Spleen (tissue), 11 donors: ENCODE measurements at regions not wholly inside any gene's neighbourhood (a gene's known extent, or its start where the extent isn't known, plus 50 kb on each side); places are given as distances from the start of the nearest gene placed in this dataset.

Source experiments
- DNase-seq: peaks from one replicate; pipeline ENCODE4 v3.0.0-alpha.2; 2020
- H3K27ac ChIP-seq, 8 donors: fragments of 200-600 bp; sonication (generic) in 7 of 8; 1 replicate in 4 of 8; 2 replicates in 4 of 8; pipeline versions ENCODE4 v1.5.0 to v1.8.0; 2016 to 2021; ENCODE audit warnings: inconsistent platforms in 4 of 8, mild to moderate bottlenecking in 4 of 8, moderate library complexity in 1 of 8
- H3K27me3 ChIP-seq, 7 donors: fragments of 200-600 bp; sonication (generic) in 6 of 7; replicated peaks in 1 of 7; 1 replicate in 4 of 7; 2 replicates in 3 of 7; pipeline versions ENCODE4 v1.5.0 to v1.8.0; 2016 to 2021; ENCODE audit warnings: inconsistent platforms in 3 of 7, mild to moderate bottlenecking in 1 of 7
- H3K36me3 ChIP-seq, 6 donors: fragments of 200-600 bp; sonication (generic) in 5 of 6; 1 replicate in 4 of 6; 2 replicates in 2 of 6; pipeline versions ENCODE4 v1.5.0 to v1.8.0; 2016 to 2021; ENCODE audit warnings: inconsistent platforms in 2 of 6
- H3K4me1 ChIP-seq, 6 donors: fragments of 200-600 bp; sonication (generic) in 5 of 6; 1 replicate in 3 of 6; 2 replicates in 3 of 6; pipeline versions ENCODE4 v1.5.0 to v1.8.0; 2016 to 2021; ENCODE audit warnings: inconsistent platforms in 3 of 6
- H3K4me3 ChIP-seq, 8 donors: fragments of 200-600 bp; sonication (generic) in 7 of 8; 1 replicate in 4 of 8; 2 replicates in 4 of 8; pipeline versions ENCODE4 v1.5.0 to v1.8.0; 2016 to 2021; ENCODE audit warnings: inconsistent platforms in 4 of 8, mild to moderate bottlenecking in 4 of 8, moderate library complexity in 2 of 8
- H3K9me3 ChIP-seq, 8 donors: fragments of 200-600 bp; sonication (generic) in 7 of 8; 1 replicate in 4 of 8; 2 replicates in 4 of 8; pipeline versions ENCODE4 v1.5.0 to v1.8.0; 2016 to 2021; ENCODE audit warnings: inconsistent platforms in 4 of 8
- CTCF ChIP-seq, 11 experiments: fragments of 200-600 bp in 7 of 11; fragments of 450-650 bp in 4 of 11; sonication (generic) in 4 of 11; IDR thresholded peaks in 8 of 11; conservative IDR thresholded peaks in 3 of 11; 1 replicate in 7 of 11; 2 replicates in 4 of 11; pipeline versions ENCODE4 v1.4.0 to v1.8.0; 2016 to 2021; ENCODE audit warnings: antibody characterized with exemption in 11 of 11, inconsistent platforms in 4 of 11, mild to moderate bottlenecking in 1 of 11
- POLR2A ChIP-seq, 3 donors: fragments of 450-650 bp; IDR thresholded peaks; one replicate each; pipeline ENCODE4 v1.5.1; 2017; ENCODE audit warnings: antibody characterized with exemption in 3 of 3, mild to moderate bottlenecking in 1 of 3
- POLR2AphosphoS5 ChIP-seq, 3 donors: sonication (generic); formaldehyde crosslinking; IDR thresholded peaks; one replicate each; pipeline ENCODE4 v1.5.1; 2017; ENCODE audit warnings: antibody characterized with exemption in 3 of 3
- WGBS, 5 donors: extraction: QIAGEN DNeasy Blood & Tissue Kit in 3 of 5; methylation state at CpG; one replicate each; pipeline versions ENCODE4 v1.1.5 to v1.1.7; 2013 to 2018; 5-methylcytosine and 5-hydroxymethylcytosine counted together
- intact Hi-C: fragments of 100-400 bp; cut with DNase I; formaldehyde crosslinking; loops from one replicate; pipeline ENCODE4 v1.15.0; 2023; ENCODE audit warnings: low total_unique reads
- donor health status: healthy with polysubstance abuse.
- donor health status: DM: no; HTN: no; CAD: no; lungs with moderate emphysema.
- donor health status: DM: no; HTN: no; CAD: no.
- donor health status: Bipolar disorder and iron deficiency.
- donor health status: healthy.
- donor health status: DM: no; HTN: no; CAD: no.
- donor health status: DM: yes; HTN: yes; CAD: no.

- no peak for DNase-seq
- TF ChIP-seq POLR2AphosphoS5 (IDR thresholded peaks at IDR 0.05) (no peak), POLR2A (IDR thresholded peaks at IDR 0.05) (no peak), CTCF (IDR thresholded peaks at IDR 0.05 in 8 of 11, conservative IDR thresholded peaks at IDR 0.05 in 3 of 11) (no peak)
- Histone ChIP-seq H3K4me3 (no peak overlapping the region), H3K9me3 (peaks cover 0 to 39% (median 11%) of the 10 kb centered on the region in 8 donors), H3K36me3 (no peaks in the 10 kb centered on the region), H3K27me3 (no peaks in the 10 kb centered on the region), H3K4me1 (no peaks in the 10 kb centered on the region), H3K27ac (no peak overlapping the region)
- intact Hi-C loops = no loop called here
These were observed 1605.2 kb upstream of the CDH6 start for GRCh38 chr5:29588236-29588635.

GRCh38 chr5:29587832-29588231 is 1605.7 kb upstream of the CDH6 start:
- 79 to 89% (median 87%) methylated on average over 2 of the region's 2 CpGs for WGBS, 5 donors
- Histone ChIP-seq H3K27ac (no peak overlapping the region), H3K27me3 (no peaks in the 10 kb centered on the region), H3K36me3 (no peaks in the 10 kb centered on the region), H3K4me3 (no peak overlapping the region), H3K4me1 (no peaks in the 10 kb centered on the region), H3K9me3 (peaks cover 0 to 39% (median 12%) of the 10 kb centered on the region in 8 donors)
- DNase-seq = no peak
- intact Hi-C loops = no loop called here
- no peak for TF ChIP-seq POLR2A (IDR thresholded peaks at IDR 0.05)
- no peak for TF ChIP-seq CTCF (IDR thresholded peaks at IDR 0.05 in 8 of 11, conservative IDR thresholded peaks at IDR 0.05 in 3 of 11)
- no peak for TF ChIP-seq POLR2AphosphoS5 (IDR thresholded peaks at IDR 0.05)

GRCh38 chr5:29568028-29568427 is 1625.5 kb upstream of the CDH6 start:
- no peaks in the 10 kb centered on the region for H3K4me1 ChIP-seq
- H3K27me3 ChIP-seq = no peaks in the 10 kb centered on the region
- H3K27ac ChIP-seq = no peak overlapping the region
- intact Hi-C loops = no loop called here
- H3K36me3 ChIP-seq = no peaks in the 10 kb centered on the region
- peaks cover 0 to 21% (median 6%) of the 10 kb centered on the region in 8 donors for H3K9me3 ChIP-seq
- no peak for DNase-seq
- TF ChIP-seq POLR2A (IDR thresholded peaks at IDR 0.05) (no peak), POLR2AphosphoS5 (IDR thresholded peaks at IDR 0.05) (no peak), CTCF (IDR thresholded peaks at IDR 0.05 in 8 of 11, conservative IDR thresholded peaks at IDR 0.05 in 3 of 11) (no peak)
- H3K4me3 ChIP-seq = no peak overlapping the region
- whole genome bisulfite sequencing, 5 donors = 23 to 63% (median 34%) methylated on average over 2 of the region's 2 CpGs

GRCh38 chr5:29561564-29561963 is 1631.9 kb upstream of the CDH6 start:
- Histone ChIP-seq H3K4me3 (no peak overlapping the region), H3K9me3 (peaks cover 0 to 28% (median 5%) of the 10 kb centered on the region in 8 donors), H3K4me1 (no peaks in the 10 kb centered on the region), H3K27me3 (no peaks in the 10 kb centered on the region), H3K36me3 (no peaks in the 10 kb centered on the region), H3K27ac (no peak overlapping the region)
- WGBS, 5 donors = 74 to 89% (median 84%) methylated on average over 4 of the region's 4 CpGs
- intact Hi-C loops = no loop called here
- TF ChIP-seq CTCF (IDR thresholded peaks at IDR 0.05 in 8 of 11, conservative IDR thresholded peaks at IDR 0.05 in 3 of 11) = no peak
- DNase-seq = no peak
